B cell (primary cell): ENCODE measurements at regions not wholly inside any gene's neighbourhood (a gene's known extent, or its start where the extent isn't known, plus 50 kb on each side); places are given as distances from the start of the nearest gene placed in this dataset.

Experiments
- ATAC-seq: fragments of 200-7000 bp; cut with Tn5 transposase; one replicate; pipeline ENCODE4 v1.10.0; 2021; ENCODE audit warnings: low read depth, mild to moderate bottlenecking, moderate number of reproducible peaks, moderate library complexity
- CTCF ChIA-PET: fragments of 350-600 bp; sonication (Branson Sonifier 250); formaldehyde crosslinking; loops from one replicate; lab custom pipeline; 2021; ENCODE audit warnings: antibody characterized with exemption, inconsistent platforms; lab: Charles Lee
- POLR2A ChIA-PET: fragments of 350-600 bp; sonication (Branson Sonifier 250); formaldehyde crosslinking; loops from one replicate; lab custom pipeline; 2021; ENCODE audit warnings: antibody characterized with exemption; lab: Charles Lee
- DNase-seq: peaks from one replicate; pipeline ENCODE4 v3.0.0; 2013
- H2AFZ ChIP-seq: 2 replicates; pipeline ENCODE4 v1.6.1; 2012; ENCODE audit warnings: mild to moderate bottlenecking, low read depth, low read length; ENCODE audit not compliant: insufficient read depth, poor library complexity, severe bottlenecking
- H3K27ac ChIP-seq, 2 donors: 1 replicate in 1 of 2; 2 replicates in 1 of 2; pipeline ENCODE4 v1.5.1; 2012 to 2013; ENCODE audit warnings: low read length in 2 of 2, mild to moderate bottlenecking in 2 of 2, moderate library complexity in 1 of 2
- H3K27me3 ChIP-seq, 4 experiments: fragments of 200-600 bp in 1 of 4; sonication (generic) in 1 of 4; replicated peaks in 1 of 4; 1 replicate in 2 of 4; 2 replicates in 2 of 4; pipeline versions ENCODE4 v1.6.1 to v1.7.0; 2013 to 2016; ENCODE audit warnings: low read length in 3 of 4, mild to moderate bottlenecking in 2 of 4, mixed read lengths in 1 of 4, moderate library complexity in 1 of 4; ENCODE audit not compliant: insufficient read depth in 4 of 4, control insufficient read depth in 3 of 4; ENCODE audit errors: control extremely low read depth in 1 of 4
- H3K36me3 ChIP-seq, 2 experiments: replicated peaks in 1 of 2; 1 replicate in 1 of 2; 2 replicates in 1 of 2; pipeline versions ENCODE4 v1.6.1 to v1.7.1; 2013; ENCODE audit warnings: low read length in 1 of 2; ENCODE audit not compliant: insufficient read depth in 2 of 2, control insufficient read depth in 1 of 2; ENCODE audit errors: control extremely low read depth in 1 of 2, extremely low read depth in 1 of 2
- H3K4me1 ChIP-seq, 2 donors: fragments of 200-600 bp in 1 of 2; sonication (generic) in 1 of 2; 1 replicate in 1 of 2; 2 replicates in 1 of 2; pipeline versions ENCODE4 v1.5.1 to v1.6.1; 2013 to 2017; ENCODE audit warnings: low read length in 2 of 2; ENCODE audit not compliant: control insufficient read depth in 2 of 2, insufficient read depth in 2 of 2
- H3K4me2 ChIP-seq: replicated peaks from 2 replicates; pipeline ENCODE3; 2012; ENCODE audit warnings: mild to moderate bottlenecking, low read depth, low read length; ENCODE audit not compliant: poor library complexity, severe bottlenecking
- H3K4me3 ChIP-seq, 5 experiments: fragments of 200-600 bp in 1 of 5; sonication (generic) in 1 of 5; 1 replicate in 3 of 5; 2 replicates in 2 of 5; pipeline versions ENCODE4 v1.5.1 to v1.7.0; 2011 to 2016; ENCODE audit warnings: low read length in 4 of 5, mild to moderate bottlenecking in 4 of 5, low read depth in 2 of 5, control low read depth in 1 of 5, moderate library complexity in 1 of 5; ENCODE audit not compliant: insufficient read depth in 1 of 5; ENCODE audit errors: control extremely low read depth in 1 of 5, extremely low read depth in 1 of 5
- H3K79me2 ChIP-seq: fragments of 200-600 bp; sonication (generic); one replicate; pipeline ENCODE4 v1.6.0; 2016; ENCODE audit warnings: low read length; ENCODE audit not compliant: control insufficient read depth, insufficient read depth
- H3K9ac ChIP-seq: fragments of 200-600 bp; sonication (generic); 2 replicates; pipeline ENCODE4 v1.6.1; 2017; ENCODE audit warnings: mild to moderate bottlenecking, low read length, moderate library complexity
- H3K9me3 ChIP-seq, 3 donors: one replicate each; pipeline versions ENCODE4 v1.6.1 to v1.7.1; 2013; ENCODE audit warnings: low read length in 2 of 3; ENCODE audit not compliant: control insufficient read depth in 2 of 3, insufficient read depth in 1 of 3; ENCODE audit errors: control extremely low read depth in 1 of 3
- H4K20me1 ChIP-seq: 2 replicates; pipeline ENCODE4 v1.6.0; 2012; ENCODE audit warnings: mild to moderate bottlenecking, low read length; ENCODE audit not compliant: insufficient read depth, control insufficient read depth, poor library complexity, severe bottlenecking
- H3K27ac Mint-ChIP-seq: one replicate; pipeline ENCODE4 v1.8.0; 2021; ENCODE audit warnings: mixed read lengths
- H3K27me3 Mint-ChIP-seq: one replicate; pipeline ENCODE4 v1.8.0; 2021; ENCODE audit warnings: mixed read lengths
- H3K4me1 Mint-ChIP-seq: one replicate; pipeline ENCODE4 v1.8.0; 2021; ENCODE audit warnings: mixed read lengths
- H3K4me3 Mint-ChIP-seq: one replicate; pipeline ENCODE4 v1.8.0; 2021; ENCODE audit warnings: mixed read lengths
- H3K9me3 Mint-ChIP-seq: one replicate; pipeline ENCODE4 v1.8.0; 2022; ENCODE audit warnings: mixed read lengths; ENCODE audit not compliant: insufficient read depth
- EZH2 ChIP-seq: IDR thresholded peaks from 2 replicates; pipeline ENCODE4 v1.6.1; 2012; ENCODE audit warnings: borderline replicate concordance, low read depth, mild to moderate bottlenecking, moderate library complexity, low read length; ENCODE audit not compliant: insufficient read depth, poor library complexity, severe bottlenecking
- WGBS: methylation state at CpG from one replicate; pipeline ENCODE4 v1.1.5; 2013; ENCODE audit warnings: missing lambda C conversion rate; ENCODE audit not compliant: insufficient coverage; 5-methylcytosine and 5-hydroxymethylcytosine counted together
- intact Hi-C: fragments of 100-400 bp; cut with micrococcal nuclease; formaldehyde crosslinking; loops from one replicate; pipeline ENCODE4 v1.10.0; 2022
- TF ChIP-seq, protein P1 (sequence below): fragments of 200-600 bp; IDR thresholded peaks from one replicate; pipeline ENCODE4 v1.8.0; 2022; ENCODE audit warnings: antibody characterized with exemption, mild to moderate bottlenecking

DNA sequence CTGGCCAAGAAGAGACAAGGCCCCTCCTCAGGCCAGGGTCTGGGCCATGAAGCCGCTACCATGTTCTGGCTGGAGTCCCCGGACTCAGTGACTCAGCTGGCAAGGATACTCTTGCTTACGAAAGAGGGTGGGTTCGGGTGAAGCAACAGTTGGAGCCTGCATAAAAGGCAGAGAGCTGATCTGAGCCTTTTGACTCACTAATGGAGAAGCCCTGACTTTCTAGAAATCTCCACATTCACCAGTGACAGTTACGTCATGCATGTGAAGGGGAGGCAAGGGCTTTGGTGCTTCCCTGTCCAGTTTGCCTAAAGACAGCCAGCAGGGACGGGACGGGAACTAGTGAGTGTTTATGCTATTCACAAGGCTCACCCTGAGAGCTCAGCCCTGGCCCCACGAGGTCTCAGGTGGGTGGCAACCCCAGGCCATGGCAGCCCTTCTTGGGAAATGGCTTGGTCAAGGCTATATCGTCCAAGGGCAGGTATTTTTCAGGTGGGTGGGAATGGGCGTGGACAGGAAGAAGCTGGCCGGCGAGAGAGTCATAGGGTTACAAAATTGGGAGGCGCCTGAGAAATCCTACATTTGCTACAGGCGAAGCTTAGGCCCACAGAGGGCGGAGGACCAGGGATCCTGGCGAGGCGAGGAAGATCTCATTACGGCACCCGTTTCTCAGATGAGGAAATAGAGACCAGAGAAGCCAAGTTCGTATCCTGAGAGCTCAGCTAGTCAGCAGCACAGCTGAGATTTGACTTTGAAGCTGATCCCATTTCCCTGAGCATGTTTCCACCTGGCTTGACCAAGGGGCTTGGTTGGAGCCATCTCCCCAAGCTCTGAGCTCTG lies 314.6 kb downstream of the BCL11B start:
- H3K27ac Mint-ChIP-seq: no peak overlapping the region
- CTCF ChIA-PET: no interaction called here

DNA sequence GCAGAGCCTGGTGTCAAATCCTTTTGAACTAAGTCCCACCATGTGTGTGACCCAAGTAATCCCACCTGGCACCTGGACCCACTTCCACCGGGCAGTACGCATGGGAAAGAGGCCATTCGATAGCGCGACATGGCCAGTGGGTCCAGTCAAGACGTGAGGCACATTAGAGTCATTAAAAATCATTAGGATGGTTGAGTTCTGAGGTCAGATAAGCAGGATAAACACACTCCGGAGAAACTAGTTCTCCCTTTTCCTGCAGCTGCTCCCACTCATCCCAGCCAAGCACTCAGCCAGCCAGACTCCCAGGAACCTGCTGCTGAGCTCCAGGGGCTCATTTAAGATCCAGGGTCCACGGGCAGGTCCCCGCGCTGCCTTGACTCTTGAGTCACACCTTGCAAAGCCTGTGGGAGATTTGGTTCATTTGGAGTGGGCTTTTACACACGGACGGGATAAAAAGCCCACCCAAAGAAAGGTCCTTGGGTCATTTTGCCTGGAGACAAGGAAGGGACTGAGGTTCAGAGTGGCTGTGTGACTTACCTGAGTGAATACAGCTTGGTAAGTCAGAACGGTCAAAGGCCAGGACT lies 313.9 kb downstream of the BCL11B start:
- Mint-ChIP-seq H3K4me1 (no peaks in the 10 kb centered on the region), H3K27me3 (no peaks in the 10 kb centered on the region), H3K9me3 (peaks cover 2% of the 10 kb centered on the region), H3K27ac (no peak overlapping the region), H3K4me3 (no peak overlapping the region)
- Histone ChIP-seq H3K4me2 (no peak overlapping the region), H2AFZ (no peak overlapping the region), H3K27me3 (no peaks in the 10 kb centered on the region), H3K4me1 (no peaks in the 10 kb centered on the region), H3K27ac (no peak overlapping the region), H3K4me3 (no peak overlapping the region), H3K9me3 (peaks cover 0 to 44% (median 0%) of the 10 kb centered on the region in 3 donors), H4K20me1 (no peaks in the 10 kb centered on the region), H3K79me2 (no peaks in the 10 kb centered on the region), H3K36me3 (no peaks in the 10 kb centered on the region), H3K9ac (no peak overlapping the region)
- WGBS: 71% methylated on average over 6 of the region's 13 CpGs
- DNase-seq: no peak
- POLR2A ChIA-PET: no interaction called here
- no peak for ATAC-seq
- CTCF ChIA-PET: no interaction called here
- TF ChIP-seq, protein P1, sequence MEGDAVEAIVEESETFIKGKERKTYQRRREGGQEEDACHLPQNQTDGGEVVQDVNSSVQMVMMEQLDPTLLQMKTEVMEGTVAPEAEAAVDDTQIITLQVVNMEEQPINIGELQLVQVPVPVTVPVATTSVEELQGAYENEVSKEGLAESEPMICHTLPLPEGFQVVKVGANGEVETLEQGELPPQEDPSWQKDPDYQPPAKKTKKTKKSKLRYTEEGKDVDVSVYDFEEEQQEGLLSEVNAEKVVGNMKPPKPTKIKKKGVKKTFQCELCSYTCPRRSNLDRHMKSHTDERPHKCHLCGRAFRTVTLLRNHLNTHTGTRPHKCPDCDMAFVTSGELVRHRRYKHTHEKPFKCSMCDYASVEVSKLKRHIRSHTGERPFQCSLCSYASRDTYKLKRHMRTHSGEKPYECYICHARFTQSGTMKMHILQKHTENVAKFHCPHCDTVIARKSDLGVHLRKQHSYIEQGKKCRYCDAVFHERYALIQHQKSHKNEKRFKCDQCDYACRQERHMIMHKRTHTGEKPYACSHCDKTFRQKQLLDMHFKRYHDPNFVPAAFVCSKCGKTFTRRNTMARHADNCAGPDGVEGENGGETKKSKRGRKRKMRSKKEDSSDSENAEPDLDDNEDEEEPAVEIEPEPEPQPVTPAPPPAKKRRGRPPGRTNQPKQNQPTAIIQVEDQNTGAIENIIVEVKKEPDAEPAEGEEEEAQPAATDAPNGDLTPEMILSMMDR: no peak
- TF ChIP-seq EZH2: no peak
- intact Hi-C loops: no loop called here

More for the DNA sequence above, 314.6 kb downstream of the BCL11B start:
- Histone ChIP-seq H3K36me3 (no peaks in the 10 kb centered on the region), H3K27ac (no peak overlapping the region), H3K27me3 (no peaks in the 10 kb centered on the region), H3K4me3 (no peak overlapping the region), H2AFZ (no peak overlapping the region), H4K20me1 (no peaks in the 10 kb centered on the region), H3K4me1 (no peaks in the 10 kb centered on the region), H3K4me2 (no peak overlapping the region), H3K79me2 (no peaks in the 10 kb centered on the region), H3K9ac (no peak overlapping the region), H3K9me3 (peaks cover 0 to 41% (median 0%) of the 10 kb centered on the region in 3 donors)
- TF ChIP-seq EZH2: no peak
- TF ChIP-seq, protein P1: no peak
- intact Hi-C loops: no loop called here
- H3K9me3 Mint-ChIP-seq: peaks cover 2% of the 10 kb centered on the region
- ATAC-seq: no peak
- no peak overlapping the region for H3K4me3 Mint-ChIP-seq
- POLR2A ChIA-PET: no interaction called here
- no peak for DNase-seq
- H3K4me1 Mint-ChIP-seq: no peaks in the 10 kb centered on the region
- 72% methylated on average over 20 of the region's 20 CpGs for WGBS
- H3K27me3 Mint-ChIP-seq: no peaks in the 10 kb centered on the region
